ENCODE measurements at regions not wholly inside any gene's neighbourhood (a gene's known extent, or its start where the extent isn't known, plus 50 kb on each side); places are given as distances from the start of the nearest gene placed in this dataset.

- TF ChIP-seq, protein P1, sequence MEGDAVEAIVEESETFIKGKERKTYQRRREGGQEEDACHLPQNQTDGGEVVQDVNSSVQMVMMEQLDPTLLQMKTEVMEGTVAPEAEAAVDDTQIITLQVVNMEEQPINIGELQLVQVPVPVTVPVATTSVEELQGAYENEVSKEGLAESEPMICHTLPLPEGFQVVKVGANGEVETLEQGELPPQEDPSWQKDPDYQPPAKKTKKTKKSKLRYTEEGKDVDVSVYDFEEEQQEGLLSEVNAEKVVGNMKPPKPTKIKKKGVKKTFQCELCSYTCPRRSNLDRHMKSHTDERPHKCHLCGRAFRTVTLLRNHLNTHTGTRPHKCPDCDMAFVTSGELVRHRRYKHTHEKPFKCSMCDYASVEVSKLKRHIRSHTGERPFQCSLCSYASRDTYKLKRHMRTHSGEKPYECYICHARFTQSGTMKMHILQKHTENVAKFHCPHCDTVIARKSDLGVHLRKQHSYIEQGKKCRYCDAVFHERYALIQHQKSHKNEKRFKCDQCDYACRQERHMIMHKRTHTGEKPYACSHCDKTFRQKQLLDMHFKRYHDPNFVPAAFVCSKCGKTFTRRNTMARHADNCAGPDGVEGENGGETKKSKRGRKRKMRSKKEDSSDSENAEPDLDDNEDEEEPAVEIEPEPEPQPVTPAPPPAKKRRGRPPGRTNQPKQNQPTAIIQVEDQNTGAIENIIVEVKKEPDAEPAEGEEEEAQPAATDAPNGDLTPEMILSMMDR (IDR thresholded peaks at IDR 0.05; ENCODE audit: insufficient read depth, low read depth, low read length) = no peak
- TF ChIP-seq EZH2 (IDR thresholded peaks at IDR 0.05; ENCODE audit: insufficient read depth, low read length) = no peak
These were observed 422.9 kb downstream of the RAD51AP2 start for GRCh38 chr2:17095340-17095739.
